GM21529 (cell line): ENCODE measurements at regions not wholly inside any gene's neighbourhood (a gene's known extent, or its start where the extent isn't known, plus 50 kb on each side); places are given as distances from the start of the nearest gene placed in this dataset.
"Not testable (repeated sequence)": the region's sequence is repeated elsewhere in the genome, so short reads cannot be mapped to it uniquely, and the experiment has no call there.

Experiments used
- ATAC-seq: cut with Tn5 transposase; IDR thresholded peaks from one replicate; pipeline ENCODE4 v1.9.1; 2021; ENCODE audit not compliant: unreplicated experiment

GRCh38 chr1:219863816-219864215, 64.5 kb downstream of the SLC30A10 start:
- not testable (repeated sequence) for ATAC-seq

GRCh38 chr1:219862366-219862765, 66.0 kb downstream of the SLC30A10 start:
- no peak for ATAC-seq

GRCh38 chr1:219858980-219859379, 69.4 kb downstream of the SLC30A10 start:
- ATAC-seq = no peak

- ATAC-seq = no peak
These were observed 81.0 kb downstream of the SLC30A10 start for GRCh38 chr1:219847215-219847855.

GRCh38 chr1:219839595-219839994, 88.8 kb downstream of the SLC30A10 start:
- ATAC-seq = not testable (repeated sequence)

- no peak for ATAC-seq
These were observed 90.4 kb downstream of the SLC30A10 start for GRCh38 chr1:219837994-219838294.

- ATAC-seq = peak; percentile 61
These were observed 90.9 kb downstream of the SLC30A10 start for GRCh38 chr1:219837274-219837993.

- ATAC-seq = no peak
These were observed 93.9 kb downstream of the SLC30A10 start for GRCh38 chr1:219834314-219834917.

- no peak for ATAC-seq
These were observed 95.0 kb downstream of the SLC30A10 start for GRCh38 chr1:219833214-219833815.

- ATAC-seq = no peak
These were observed 102.1 kb downstream of the SLC30A10 start for GRCh38 chr1:219826290-219826689.

GRCh38 chr1:219825355-219825754, 103.0 kb downstream of the SLC30A10 start:
- ATAC-seq = no peak

- ATAC-seq = no peak
These were observed 104.0 kb downstream of the SLC30A10 start for GRCh38 chr1:219824338-219824737.

GRCh38 chr1:219820551-219820950, 107.8 kb downstream of the SLC30A10 start:
- ATAC-seq = no peak

- no peak for ATAC-seq
These were observed 110.4 kb downstream of the SLC30A10 start for GRCh38 chr1:219817914-219818313.

GRCh38 chr1:219813294-219813693, 115.1 kb downstream of the SLC30A10 start:
- ATAC-seq = no peak

- peak; percentile 96 for ATAC-seq
These were observed 115.7 kb downstream of the SLC30A10 start for GRCh38 chr1:219812491-219813203.

- no peak for ATAC-seq
These were observed 116.3 kb downstream of the SLC30A10 start for GRCh38 chr1:219812086-219812485.

GRCh38 chr1:219810451-219810850, 117.9 kb downstream of the SLC30A10 start:
- no peak for ATAC-seq

GRCh38 chr1:219808790-219809189, 119.6 kb downstream of the SLC30A10 start:
- no peak for ATAC-seq

GRCh38 chr1:219806642-219807041, 121.7 kb downstream of the SLC30A10 start:
- no peak for ATAC-seq

GRCh38 chr1:219806020-219806419, 122.3 kb downstream of the SLC30A10 start:
- ATAC-seq = no peak
